ENCODE measurements at regions not wholly inside any gene's neighbourhood (a gene's known extent, or its start where the extent isn't known, plus 50 kb on each side); places are given as distances from the start of the nearest gene placed in this dataset.

DNA sequence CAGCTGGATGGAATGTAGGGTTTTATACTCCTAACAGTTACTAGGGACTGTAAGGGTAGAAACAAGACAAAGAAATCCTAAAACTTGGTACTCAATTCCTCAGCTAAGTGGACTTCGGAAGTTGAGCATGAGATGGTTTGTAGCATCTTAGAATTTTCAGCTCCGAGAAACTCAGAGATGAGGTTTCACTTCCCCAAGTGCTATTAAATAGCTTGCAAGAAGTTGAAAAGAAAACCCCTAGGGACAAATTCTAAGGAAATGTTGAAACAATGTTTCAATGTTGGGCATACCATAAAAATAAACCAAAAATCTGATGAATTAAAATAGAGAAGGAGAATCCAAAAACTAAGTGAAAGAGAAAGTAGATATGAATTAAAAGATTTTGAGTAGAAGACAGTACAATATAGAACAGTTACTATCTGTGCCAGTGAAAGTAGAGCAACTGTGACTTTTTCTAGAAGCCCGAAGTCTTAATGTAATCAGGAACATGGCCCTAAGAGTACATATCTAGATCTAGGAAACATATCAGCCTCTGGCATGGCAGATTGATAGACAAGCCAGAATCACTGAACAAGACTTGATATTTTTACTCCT lies 308.6 kb upstream of the RGMB start:
- TF ChIP-seq BACH1 (IDR thresholded peaks at IDR 0.05; ENCODE audit: low read length) (no peak), POLR2AphosphoS5 (IDR thresholded peaks at IDR 0.05; ENCODE audit: low read depth, low read length) (no peak), SRF (IDR thresholded peaks at IDR 0.05; ENCODE audit: low read depth, low read length) (no peak), CTCF (IDR thresholded peaks at IDR 0.05; ENCODE audit: control extremely low read depth in 1 of 3, insufficient read depth in 1 of 3, low read depth in 1 of 3, low read length in 3 of 3) (no peak), KDM5A (IDR thresholded peaks at IDR 0.05; ENCODE audit: low read length) (no peak), BRCA1 (IDR thresholded peaks at IDR 0.05; ENCODE audit: low read depth, low read length) (no peak), USF2 (IDR thresholded peaks at IDR 0.05; ENCODE audit: low read length) (no peak), EZH2 (IDR thresholded peaks at IDR 0.05; ENCODE audit: low read depth, low read length, severe bottlenecking) (no peak)

Measured in H1 (cell line).